Fibroblast of the aortic adventitia (primary cell): ENCODE measurements at regions not wholly inside any gene's neighbourhood (a gene's known extent, or its start where the extent isn't known, plus 50 kb on each side); places are given as distances from the start of the nearest gene placed in this dataset.

Experiments used
- DNase-seq: peaks from one replicate; pipeline ENCODE4 v3.0.0-alpha.2; 2010; ENCODE audit warnings: low read depth
- H3K4me3 ChIP-seq: 2 replicates; pipeline ENCODE4 v1.5.1; 2011; ENCODE audit warnings: low read depth, mild to moderate bottlenecking, control low read depth, low read length, moderate library complexity
- TF ChIP-seq, protein P1 (sequence below): IDR thresholded peaks from 2 replicates; pipeline ENCODE4 v1.5.1; 2011; ENCODE audit warnings: mild to moderate bottlenecking, low read length, control low read depth, inconsistent platforms; ENCODE audit not compliant: insufficient read depth

DNA sequence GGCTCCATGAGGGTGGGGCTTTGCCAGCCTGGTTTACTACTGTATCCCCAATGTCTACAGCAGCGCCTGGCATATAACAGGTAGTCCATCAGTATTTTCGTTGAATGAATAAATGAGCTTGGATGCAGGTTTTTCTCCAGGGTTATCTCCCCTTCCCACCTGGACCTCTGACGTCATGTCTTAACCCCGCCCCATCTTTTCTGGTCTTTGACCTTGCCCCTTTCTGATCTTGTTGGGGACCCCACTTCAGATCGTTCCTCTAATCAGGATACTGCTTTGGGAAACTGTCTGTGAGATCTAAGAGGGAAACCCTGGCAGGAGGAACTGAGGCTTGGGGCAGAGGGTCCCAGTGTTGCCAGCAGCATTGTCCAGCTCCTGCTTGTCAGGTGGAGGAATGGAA is 68.8 kb upstream of the GCSH start:
- DNase-seq: no peak
- TF ChIP-seq, protein P1, sequence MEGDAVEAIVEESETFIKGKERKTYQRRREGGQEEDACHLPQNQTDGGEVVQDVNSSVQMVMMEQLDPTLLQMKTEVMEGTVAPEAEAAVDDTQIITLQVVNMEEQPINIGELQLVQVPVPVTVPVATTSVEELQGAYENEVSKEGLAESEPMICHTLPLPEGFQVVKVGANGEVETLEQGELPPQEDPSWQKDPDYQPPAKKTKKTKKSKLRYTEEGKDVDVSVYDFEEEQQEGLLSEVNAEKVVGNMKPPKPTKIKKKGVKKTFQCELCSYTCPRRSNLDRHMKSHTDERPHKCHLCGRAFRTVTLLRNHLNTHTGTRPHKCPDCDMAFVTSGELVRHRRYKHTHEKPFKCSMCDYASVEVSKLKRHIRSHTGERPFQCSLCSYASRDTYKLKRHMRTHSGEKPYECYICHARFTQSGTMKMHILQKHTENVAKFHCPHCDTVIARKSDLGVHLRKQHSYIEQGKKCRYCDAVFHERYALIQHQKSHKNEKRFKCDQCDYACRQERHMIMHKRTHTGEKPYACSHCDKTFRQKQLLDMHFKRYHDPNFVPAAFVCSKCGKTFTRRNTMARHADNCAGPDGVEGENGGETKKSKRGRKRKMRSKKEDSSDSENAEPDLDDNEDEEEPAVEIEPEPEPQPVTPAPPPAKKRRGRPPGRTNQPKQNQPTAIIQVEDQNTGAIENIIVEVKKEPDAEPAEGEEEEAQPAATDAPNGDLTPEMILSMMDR: no peak
- no peak overlapping the region for H3K4me3 ChIP-seq

- TF ChIP-seq, protein P1: no peak
- no peak for DNase-seq
Measured at GRCh38 chr16:81164481-81164880, 68.3 kb upstream of the GCSH start.

DNA sequence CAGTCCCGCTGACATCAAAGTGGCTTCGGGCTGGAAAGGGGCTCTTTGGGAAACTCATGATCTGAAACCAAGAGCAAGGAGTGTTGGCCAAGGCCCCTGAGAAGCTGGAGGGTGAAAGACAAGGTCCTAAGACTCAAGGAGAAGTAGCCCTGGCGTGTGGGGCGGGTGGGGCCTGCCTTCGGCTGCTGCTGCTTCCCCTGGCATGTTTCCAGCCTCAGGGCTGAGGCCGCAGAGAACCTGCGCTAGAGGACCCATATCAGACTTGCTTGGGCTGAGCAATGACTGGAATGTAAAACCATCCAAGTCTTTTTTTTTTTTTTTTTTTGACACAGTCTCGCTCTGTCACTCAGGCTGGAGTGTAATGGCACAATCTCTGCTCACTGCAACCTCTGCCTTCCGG is 67.5 kb upstream of the GCSH start:
- no peak for DNase-seq
- TF ChIP-seq, protein P1: no peak
- no peak overlapping the region for H3K4me3 ChIP-seq

More at GRCh38 chr16:81164481-81164880, 68.3 kb upstream of the GCSH start:
- H3K4me3 ChIP-seq: no peak overlapping the region

DNA sequence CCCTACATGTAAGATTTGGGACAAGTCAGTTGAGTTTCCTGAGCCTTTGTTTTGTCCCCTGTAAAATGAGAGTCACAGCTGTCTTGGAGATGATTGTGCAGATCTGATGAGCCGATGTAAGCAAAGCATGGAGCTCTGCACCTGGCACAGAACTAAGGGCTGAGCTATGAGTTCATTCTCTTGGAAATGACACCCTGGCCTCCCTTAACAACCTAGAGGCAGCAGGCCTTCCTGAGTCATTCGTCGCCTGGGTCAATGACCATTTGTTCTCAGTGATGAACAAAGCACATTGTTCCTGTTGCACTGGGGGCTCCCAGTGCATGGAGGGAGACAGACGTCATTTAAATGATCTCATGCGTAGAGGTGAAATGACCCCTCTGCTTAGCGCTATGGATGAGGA is 62.8 kb upstream of the GCSH start:
- TF ChIP-seq, protein P1: no peak
- no peak overlapping the region for H3K4me3 ChIP-seq
- no peak for DNase-seq

GRCh38 chr16:81155769-81156168 is 59.6 kb upstream of the GCSH start:
- TF ChIP-seq, protein P1: no peak
- no peak overlapping the region for H3K4me3 ChIP-seq
- no peak for DNase-seq

- DNase-seq: no peak
- H3K4me3 ChIP-seq: no peak overlapping the region
Measured at GRCh38 chr16:81151648-81152310, 55.6 kb upstream of the GCSH start.

DNA sequence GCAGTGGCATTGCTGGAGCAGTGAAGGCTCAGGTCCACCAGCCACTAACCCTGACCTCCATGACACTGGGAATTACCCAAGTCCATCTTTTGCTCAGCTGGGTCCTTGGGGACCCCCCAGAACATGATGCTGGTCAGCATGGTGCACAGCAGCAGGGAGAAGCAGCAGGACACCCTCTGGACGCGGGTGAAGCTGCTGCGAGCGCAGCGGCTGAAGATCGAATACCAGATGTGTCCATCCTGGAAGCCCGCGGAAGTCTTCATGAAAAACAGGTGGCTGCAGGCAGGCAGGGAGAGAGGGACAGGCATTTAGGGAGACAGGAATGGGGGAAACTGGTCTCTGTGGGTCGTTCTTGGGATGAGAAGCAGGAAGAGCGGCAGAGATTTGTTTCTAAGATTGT is 53.4 kb upstream of the GCSH start:
- TF ChIP-seq, protein P1: no peak
- no peak for DNase-seq
- H3K4me3 ChIP-seq: no peak overlapping the region

More at GRCh38 chr16:81151648-81152310, 55.6 kb upstream of the GCSH start:
- TF ChIP-seq, protein P1: no peak
